OCI-LY1 (cell line): ENCODE measurements at regions not wholly inside any gene's neighbourhood (a gene's known extent, or its start where the extent isn't known, plus 50 kb on each side); places are given as distances from the start of the nearest gene placed in this dataset.

Source experiments
- H2AFZ ChIP-seq: fragments of 200-600 bp; sonication (generic), shearing (Covaris generic); 2 replicates; pipeline ENCODE4 v1.6.0; 2014; ENCODE audit warnings: antibody characterized with exemption, mild to moderate bottlenecking, low read length
- H3F3A ChIP-seq: fragments of 200-600 bp; sonication (generic), shearing (Covaris generic); 2 replicates; pipeline ENCODE4 v1.6.0; 2014; ENCODE audit warnings: mild to moderate bottlenecking, antibody characterized with exemption, low read length, moderate library complexity; ENCODE audit not compliant: insufficient read depth
- H3K27ac ChIP-seq: fragments of 200-600 bp; sonication (generic); 2 replicates; pipeline ENCODE4 v1.5.1; 2014; ENCODE audit warnings: low read length, mixed run types, mild to moderate bottlenecking, low read depth; ENCODE audit not compliant: poor library complexity, severe bottlenecking
- H3K27me3 ChIP-seq: fragments of 200-600 bp; sonication (generic); 2 replicates; pipeline ENCODE4 v1.6.0; 2014; ENCODE audit warnings: antibody characterized with exemption, mild to moderate bottlenecking, low read length, moderate library complexity; ENCODE audit not compliant: insufficient read depth
- H3K36me3 ChIP-seq: fragments of 200-600 bp; sonication (generic); 2 replicates; pipeline ENCODE4 v1.6.1; 2014; ENCODE audit warnings: mild to moderate bottlenecking, antibody characterized with exemption, low read length, moderate library complexity, mixed read lengths; ENCODE audit not compliant: insufficient read depth
- H3K4me1 ChIP-seq: fragments of 200-600 bp; sonication (generic); 2 replicates; pipeline ENCODE4 v1.5.1; 2014; ENCODE audit warnings: mild to moderate bottlenecking, low read length, moderate library complexity; ENCODE audit not compliant: insufficient read depth, severe bottlenecking
- H3K4me2 ChIP-seq: fragments of 200-600 bp; sonication (generic), shearing (Covaris generic); 2 replicates; pipeline ENCODE4 v1.6.1; 2014; ENCODE audit warnings: low read length
- H3K4me3 ChIP-seq: fragments of 200-600 bp; sonication (generic); 2 replicates; pipeline ENCODE4 v1.5.1; 2014; ENCODE audit warnings: low read length, low read depth, mild to moderate bottlenecking, mixed read lengths; ENCODE audit not compliant: poor library complexity, severe bottlenecking
- H3K79me2 ChIP-seq: fragments of 200-600 bp; shearing (Covaris generic); 2 replicates; pipeline ENCODE4 v1.6.1; 2016; ENCODE audit warnings: mixed run types, low read length, mixed read lengths; ENCODE audit not compliant: insufficient read depth
- H3K9ac ChIP-seq: fragments of 200-600 bp; sonication (generic), shearing (Covaris generic); 2 replicates; pipeline ENCODE4 v1.6.1; 2014; ENCODE audit warnings: mild to moderate bottlenecking, low read length, mixed read lengths
- H3K9me2 ChIP-seq: fragments of 200-600 bp; sonication (generic), shearing (Covaris generic); 2 replicates; pipeline ENCODE4 v1.6.1; 2014; ENCODE audit warnings: low read depth, mild to moderate bottlenecking, low read length, mixed read lengths
- H3K9me3 ChIP-seq: fragments of 200-600 bp; shearing (Covaris generic); 2 replicates; pipeline ENCODE4 v1.6.1; 2014; ENCODE audit warnings: low read length, mixed read lengths
- H4K20me1 ChIP-seq: fragments of 200-600 bp; sonication (generic), shearing (Covaris generic); 2 replicates; pipeline ENCODE4 v1.6.0; 2016; ENCODE audit warnings: mild to moderate bottlenecking, low read length; ENCODE audit not compliant: insufficient read depth
- CTCF ChIP-seq: fragments of 200-600 bp; sonication (generic), shearing (Covaris generic); IDR thresholded peaks from 2 replicates; pipeline ENCODE4 v1.5.1; 2017; ENCODE audit warnings: mild to moderate bottlenecking, antibody characterized with exemption, low read length, moderate library complexity, mixed read lengths
- EZH2 ChIP-seq: fragments of 200-600 bp; sonication (generic), shearing (Covaris generic); IDR thresholded peaks from 2 replicates; pipeline ENCODE4 v1.8.0; 2017; ENCODE audit warnings: borderline replicate concordance, mixed run types, mild to moderate bottlenecking, antibody characterized with exemption, low read length, moderate library complexity, mixed read lengths

GRCh38 chr5:77881528-77881927 lies 105.4 kb upstream of the TBCA start:
- Histone ChIP-seq H3K9ac (no peak overlapping the region), H3K4me3 (no peak overlapping the region), H3F3A (no peaks in the 10 kb centered on the region), H3K79me2 (no peaks in the 10 kb centered on the region), H2AFZ (no peak overlapping the region), H3K27ac (no peak overlapping the region), H3K27me3 (0 out of 2 replicates have a peak, but pooled peaks cover 3% of the 10 kb centered on the region), H3K9me3 (no peaks in the 10 kb centered on the region), H3K9me2 (no peaks in the 10 kb centered on the region), H3K36me3 (no peaks in the 10 kb centered on the region), H3K4me1 (no peaks in the 10 kb centered on the region), H3K4me2 (no peak overlapping the region), H4K20me1 (no peaks in the 10 kb centered on the region)
- TF ChIP-seq CTCF (no peak), EZH2 (no peak)

GRCh38 chr5:77877516-77878355 lies 101.6 kb upstream of the TBCA start:
- H4K20me1 ChIP-seq, result no peaks in the 10 kb centered on the region
- H3K27me3 ChIP-seq, result no peaks in the 10 kb centered on the region
- no peak overlapping the region for H3K27ac ChIP-seq
- no peaks in the 10 kb centered on the region for H3F3A ChIP-seq
- TF ChIP-seq CTCF (no peak), EZH2 (no peak)
- no peaks in the 10 kb centered on the region for H3K9me3 ChIP-seq
- H3K36me3 ChIP-seq, result no peaks in the 10 kb centered on the region
- H3K4me2 ChIP-seq, result no peak overlapping the region
- H3K9me2 ChIP-seq, result no peaks in the 10 kb centered on the region
- H3K9ac ChIP-seq, result no peak overlapping the region
- no peaks in the 10 kb centered on the region for H3K4me1 ChIP-seq
- no peaks in the 10 kb centered on the region for H3K79me2 ChIP-seq
- H2AFZ ChIP-seq, result no peak overlapping the region
- H3K4me3 ChIP-seq, result no peak overlapping the region

- no peak overlapping the region for H3K4me2 ChIP-seq
- H3K4me1 ChIP-seq, result no peaks in the 10 kb centered on the region
- H2AFZ ChIP-seq, result no peak overlapping the region
Observed at GRCh38 chr5:77876862-77877502, 100.8 kb upstream of the TBCA start.

More at GRCh38 chr5:77876862-77877502, 100.8 kb upstream of the TBCA start:
- Histone ChIP-seq H3K9me2 (no peaks in the 10 kb centered on the region), H3K9me3 (no peaks in the 10 kb centered on the region), H3K27me3 (no peaks in the 10 kb centered on the region), H4K20me1 (no peaks in the 10 kb centered on the region), H3K9ac (no peak overlapping the region), H3K27ac (no peak overlapping the region), H3K36me3 (no peaks in the 10 kb centered on the region), H3K79me2 (no peaks in the 10 kb centered on the region), H3F3A (no peaks in the 10 kb centered on the region), H3K4me3 (no peak overlapping the region)
- no peak for TF ChIP-seq CTCF
- no peak for TF ChIP-seq EZH2
